ENCODE measurements at regions not wholly inside any gene's neighbourhood (a gene's known extent, or its start where the extent isn't known, plus 50 kb on each side); places are given as distances from the start of the nearest gene placed in this dataset.

DNA sequence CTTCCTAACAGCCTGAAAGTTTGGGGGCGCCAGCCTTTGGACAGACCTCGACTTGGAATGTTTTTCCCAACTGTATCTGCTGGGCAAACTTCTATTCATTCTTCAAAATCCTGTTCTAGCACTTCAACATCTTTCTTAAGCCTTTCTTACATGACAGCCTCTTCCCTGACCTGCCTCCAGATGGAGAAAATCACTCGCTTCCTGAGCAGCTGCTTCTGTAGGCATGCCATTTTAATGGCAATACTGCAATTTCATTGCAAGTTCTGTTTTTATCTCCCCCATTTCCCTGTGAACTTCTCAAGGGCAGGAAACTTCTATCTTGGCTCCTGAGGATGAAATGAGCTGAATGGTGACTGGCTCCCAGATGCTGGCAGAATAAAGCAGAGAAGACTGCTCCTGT is 128.8 kb upstream of the ASIC2 start:
- TF ChIP-seq FOXA2 (IDR thresholded peaks at IDR 0.05) (no peak), RXRA (IDR thresholded peaks at IDR 0.05) (no peak)
- TF ChIP-seq, protein P1, sequence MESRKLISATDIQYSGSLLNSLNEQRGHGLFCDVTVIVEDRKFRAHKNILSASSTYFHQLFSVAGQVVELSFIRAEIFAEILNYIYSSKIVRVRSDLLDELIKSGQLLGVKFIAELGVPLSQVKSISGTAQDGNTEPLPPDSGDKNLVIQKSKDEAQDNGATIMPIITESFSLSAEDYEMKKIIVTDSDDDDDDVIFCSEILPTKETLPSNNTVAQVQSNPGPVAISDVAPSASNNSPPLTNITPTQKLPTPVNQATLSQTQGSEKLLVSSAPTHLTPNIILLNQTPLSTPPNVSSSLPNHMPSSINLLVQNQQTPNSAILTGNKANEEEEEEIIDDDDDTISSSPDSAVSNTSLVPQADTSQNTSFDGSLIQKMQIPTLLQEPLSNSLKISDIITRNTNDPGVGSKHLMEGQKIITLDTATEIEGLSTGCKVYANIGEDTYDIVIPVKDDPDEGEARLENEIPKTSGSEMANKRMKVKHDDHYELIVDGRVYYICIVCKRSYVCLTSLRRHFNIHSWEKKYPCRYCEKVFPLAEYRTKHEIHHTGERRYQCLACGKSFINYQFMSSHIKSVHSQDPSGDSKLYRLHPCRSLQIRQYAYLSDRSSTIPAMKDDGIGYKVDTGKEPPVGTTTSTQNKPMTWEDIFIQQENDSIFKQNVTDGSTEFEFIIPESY (IDR thresholded peaks at IDR 0.05): no peak
- peaks cover 0 to 3% (median 0%) of the 10 kb centered on the region in 4 donors for H3K9me3 ChIP-seq (ENCODE audit: control insufficient read depth in 4 of 4, low read length in 3 of 4)
- no peaks in the 10 kb centered on the region for H3K4me1 ChIP-seq (ENCODE audit: control insufficient read depth in 4 of 4, insufficient read depth in 4 of 4, low read length in 3 of 4)
- H3K36me3 ChIP-seq (ENCODE audit: control insufficient read depth in 4 of 4, insufficient read depth in 3 of 4, low read depth in 1 of 4, low read length in 3 of 4): no peaks in the 10 kb centered on the region
- H3K27me3 ChIP-seq (ENCODE audit: control insufficient read depth in 4 of 4, insufficient read depth in 4 of 4, low read length in 3 of 4): peaks cover 0 to 9% (median 0%) of the 10 kb centered on the region in 4 donors
- H3K27ac ChIP-seq (ENCODE audit: low read depth in 1 of 2, low read length in 2 of 2): no peak overlapping the region
- H3K4me3 ChIP-seq (ENCODE audit: low read depth in 1 of 3, low read length in 3 of 3): no peak overlapping the region
- no peak overlapping the region for H3K9ac ChIP-seq (ENCODE audit: low read depth in 1 of 2, low read length in 2 of 2)
- WGBS: 73% methylated on average over 3 of the region's 3 CpGs
- DNase-seq (ENCODE audit: low spot score): no peak

DNA sequence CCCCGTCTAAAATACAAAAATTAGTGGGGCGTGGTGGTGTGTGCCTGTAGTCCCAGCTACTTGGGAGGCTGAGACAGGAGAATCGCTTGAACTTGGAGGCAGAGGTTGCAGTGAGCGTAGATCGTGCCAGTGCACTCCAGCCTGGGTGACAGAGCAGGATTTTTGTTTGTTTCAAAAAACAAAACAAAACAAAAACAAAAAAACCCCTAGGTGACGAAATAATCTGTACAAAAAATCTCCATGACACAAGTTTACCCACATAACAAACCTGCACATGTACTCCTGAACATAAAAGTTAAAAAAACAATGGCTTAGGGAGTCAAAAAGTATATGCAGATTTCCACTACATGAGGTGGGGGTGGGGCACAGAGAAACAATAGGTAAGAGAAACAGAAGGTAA is 140.5 kb upstream of the ASIC2 start:
- H3K27me3 ChIP-seq (ENCODE audit: control insufficient read depth in 4 of 4, insufficient read depth in 4 of 4, low read length in 3 of 4): peaks cover 0 to 3% (median 0%) of the 10 kb centered on the region in 4 donors
- H3K9me3 ChIP-seq (ENCODE audit: control insufficient read depth in 4 of 4, low read length in 3 of 4): peaks cover 0 to 2% (median 0%) of the 10 kb centered on the region in 4 donors
- no peak for DNase-seq (ENCODE audit: low spot score)
- WGBS: 69% methylated on average over 6 of the region's 6 CpGs
- TF ChIP-seq, protein P2, sequence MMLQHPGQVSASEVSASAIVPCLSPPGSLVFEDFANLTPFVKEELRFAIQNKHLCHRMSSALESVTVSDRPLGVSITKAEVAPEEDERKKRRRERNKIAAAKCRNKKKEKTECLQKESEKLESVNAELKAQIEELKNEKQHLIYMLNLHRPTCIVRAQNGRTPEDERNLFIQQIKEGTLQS (IDR thresholded peaks at IDR 0.05): no peak
- TF ChIP-seq YY1 (IDR thresholded peaks at IDR 0.05) (no peak), RXRA (IDR thresholded peaks at IDR 0.05) (no peak), EGR1 (IDR thresholded peaks at IDR 0.05; ENCODE audit: low read depth in 2 of 2) (no peak), HNF4A (conservative IDR thresholded peaks at IDR 0.05) (no peak), FOXA2 (IDR thresholded peaks at IDR 0.05) (no peak), HNF4G (IDR thresholded peaks at IDR 0.05) (no peak), FOXA1 (IDR thresholded peaks at IDR 0.05) (no peak), SP1 (IDR thresholded peaks at IDR 0.05) (no peak), JUND (IDR thresholded peaks at IDR 0.05) (no peak), NR2F2 (IDR thresholded peaks at IDR 0.05) (no peak)
- TF ChIP-seq, protein P1 (IDR thresholded peaks at IDR 0.05): no peak
- TF ChIP-seq, protein P3, sequence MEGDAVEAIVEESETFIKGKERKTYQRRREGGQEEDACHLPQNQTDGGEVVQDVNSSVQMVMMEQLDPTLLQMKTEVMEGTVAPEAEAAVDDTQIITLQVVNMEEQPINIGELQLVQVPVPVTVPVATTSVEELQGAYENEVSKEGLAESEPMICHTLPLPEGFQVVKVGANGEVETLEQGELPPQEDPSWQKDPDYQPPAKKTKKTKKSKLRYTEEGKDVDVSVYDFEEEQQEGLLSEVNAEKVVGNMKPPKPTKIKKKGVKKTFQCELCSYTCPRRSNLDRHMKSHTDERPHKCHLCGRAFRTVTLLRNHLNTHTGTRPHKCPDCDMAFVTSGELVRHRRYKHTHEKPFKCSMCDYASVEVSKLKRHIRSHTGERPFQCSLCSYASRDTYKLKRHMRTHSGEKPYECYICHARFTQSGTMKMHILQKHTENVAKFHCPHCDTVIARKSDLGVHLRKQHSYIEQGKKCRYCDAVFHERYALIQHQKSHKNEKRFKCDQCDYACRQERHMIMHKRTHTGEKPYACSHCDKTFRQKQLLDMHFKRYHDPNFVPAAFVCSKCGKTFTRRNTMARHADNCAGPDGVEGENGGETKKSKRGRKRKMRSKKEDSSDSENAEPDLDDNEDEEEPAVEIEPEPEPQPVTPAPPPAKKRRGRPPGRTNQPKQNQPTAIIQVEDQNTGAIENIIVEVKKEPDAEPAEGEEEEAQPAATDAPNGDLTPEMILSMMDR (IDR thresholded peaks at IDR 0.05; ENCODE audit: low read depth, low read length, missing input control): no peak
- TF ChIP-seq, protein P4, sequence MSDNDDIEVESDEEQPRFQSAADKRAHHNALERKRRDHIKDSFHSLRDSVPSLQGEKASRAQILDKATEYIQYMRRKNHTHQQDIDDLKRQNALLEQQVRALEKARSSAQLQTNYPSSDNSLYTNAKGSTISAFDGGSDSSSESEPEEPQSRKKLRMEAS (IDR thresholded peaks at IDR 0.05): no peak
- TF ChIP-seq, protein P5, sequence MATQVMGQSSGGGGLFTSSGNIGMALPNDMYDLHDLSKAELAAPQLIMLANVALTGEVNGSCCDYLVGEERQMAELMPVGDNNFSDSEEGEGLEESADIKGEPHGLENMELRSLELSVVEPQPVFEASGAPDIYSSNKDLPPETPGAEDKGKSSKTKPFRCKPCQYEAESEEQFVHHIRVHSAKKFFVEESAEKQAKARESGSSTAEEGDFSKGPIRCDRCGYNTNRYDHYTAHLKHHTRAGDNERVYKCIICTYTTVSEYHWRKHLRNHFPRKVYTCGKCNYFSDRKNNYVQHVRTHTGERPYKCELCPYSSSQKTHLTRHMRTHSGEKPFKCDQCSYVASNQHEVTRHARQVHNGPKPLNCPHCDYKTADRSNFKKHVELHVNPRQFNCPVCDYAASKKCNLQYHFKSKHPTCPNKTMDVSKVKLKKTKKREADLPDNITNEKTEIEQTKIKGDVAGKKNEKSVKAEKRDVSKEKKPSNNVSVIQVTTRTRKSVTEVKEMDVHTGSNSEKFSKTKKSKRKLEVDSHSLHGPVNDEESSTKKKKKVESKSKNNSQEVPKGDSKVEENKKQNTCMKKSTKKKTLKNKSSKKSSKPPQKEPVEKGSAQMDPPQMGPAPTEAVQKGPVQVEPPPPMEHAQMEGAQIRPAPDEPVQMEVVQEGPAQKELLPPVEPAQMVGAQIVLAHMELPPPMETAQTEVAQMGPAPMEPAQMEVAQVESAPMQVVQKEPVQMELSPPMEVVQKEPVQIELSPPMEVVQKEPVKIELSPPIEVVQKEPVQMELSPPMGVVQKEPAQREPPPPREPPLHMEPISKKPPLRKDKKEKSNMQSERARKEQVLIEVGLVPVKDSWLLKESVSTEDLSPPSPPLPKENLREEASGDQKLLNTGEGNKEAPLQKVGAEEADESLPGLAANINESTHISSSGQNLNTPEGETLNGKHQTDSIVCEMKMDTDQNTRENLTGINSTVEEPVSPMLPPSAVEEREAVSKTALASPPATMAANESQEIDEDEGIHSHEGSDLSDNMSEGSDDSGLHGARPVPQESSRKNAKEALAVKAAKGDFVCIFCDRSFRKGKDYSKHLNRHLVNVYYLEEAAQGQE (IDR thresholded peaks at IDR 0.05): no peak
- no peak overlapping the region for H3K9ac ChIP-seq (ENCODE audit: low read depth in 1 of 2, low read length in 2 of 2)
- H3K27ac ChIP-seq (ENCODE audit: low read depth in 1 of 2, low read length in 2 of 2): no peak overlapping the region
- H3K36me3 ChIP-seq (ENCODE audit: control insufficient read depth in 4 of 4, insufficient read depth in 3 of 4, low read depth in 1 of 4, low read length in 3 of 4): no peaks in the 10 kb centered on the region
- H3K4me3 ChIP-seq (ENCODE audit: low read depth in 1 of 3, low read length in 3 of 3): no peak overlapping the region
- no peaks in the 10 kb centered on the region for H3K4me1 ChIP-seq (ENCODE audit: control insufficient read depth in 4 of 4, insufficient read depth in 4 of 4, low read length in 3 of 4)

All from liver (tissue), 8 donors.